Type B pancreatic cell (in vitro differentiated cells): ENCODE measurements at regions not wholly inside any gene's neighbourhood (a gene's known extent, or its start where the extent isn't known, plus 50 kb on each side); places are given as distances from the start of the nearest gene placed in this dataset.

Experiments used
- DNase-seq: peaks from one replicate; pipeline ENCODE4 v3.0.0; 2021; ENCODE audit warnings: mixed read lengths; ENCODE audit not compliant: unreplicated experiment; ENCODE audit errors: extremely low spot score
- H3K27ac Mint-ChIP-seq: 2 replicates; pipeline ENCODE4 v1.8.0; 2021; ENCODE audit warnings: mild to moderate bottlenecking, mixed read lengths
- H3K27me3 Mint-ChIP-seq: 2 replicates; pipeline ENCODE4 v1.8.0; 2021; ENCODE audit warnings: mixed read lengths
- H3K36me3 Mint-ChIP-seq: 2 replicates; pipeline ENCODE4 v1.8.0; 2021; ENCODE audit warnings: mixed read lengths
- H3K4me1 Mint-ChIP-seq: one replicate; pipeline ENCODE4 v1.8.0; 2021; ENCODE audit warnings: mixed read lengths; ENCODE audit not compliant: unreplicated experiment
- H3K4me3 Mint-ChIP-seq: 2 replicates; pipeline ENCODE4 v1.8.0; 2021; ENCODE audit warnings: mild to moderate bottlenecking, mixed read lengths
- H3K9me3 Mint-ChIP-seq: 2 replicates; pipeline ENCODE4 v1.8.0; 2021; ENCODE audit warnings: mixed read lengths
- TF ChIP-seq, protein P1 (sequence below): fragments of 200-600 bp; sonication (generic); conservative IDR thresholded peaks from 2 replicates; pipeline ENCODE4 v1.5.0; 2021; ENCODE audit warnings: antibody characterized with exemption, mild to moderate bottlenecking

DNA sequence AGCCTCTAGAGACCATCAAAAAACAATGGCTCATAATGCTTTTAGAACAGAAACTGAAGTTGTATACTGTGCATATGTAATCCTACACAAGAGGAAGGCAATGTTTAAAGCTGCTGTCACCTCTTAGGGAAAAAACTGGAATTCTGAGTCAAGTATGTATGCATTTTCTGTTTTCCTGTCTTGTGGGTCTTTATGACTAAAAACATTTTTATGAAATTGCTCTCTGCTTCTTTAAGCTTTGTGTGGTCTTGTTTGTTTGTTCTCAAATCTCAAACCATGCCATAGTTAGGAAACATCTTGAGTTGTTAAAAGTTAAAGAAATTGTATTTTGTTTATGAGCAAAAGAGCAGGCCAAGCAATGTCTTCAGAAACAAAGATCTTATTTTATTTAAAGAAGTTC, 80.9 kb upstream of the SOX2 start:
- no peaks in the 10 kb centered on the region for H3K36me3 Mint-ChIP-seq
- H3K9me3 Mint-ChIP-seq, result no peaks in the 10 kb centered on the region
- no peak overlapping the region for H3K27ac Mint-ChIP-seq
- DNase-seq, result no peak
- peaks cover 5% of the 10 kb centered on the region for H3K4me1 Mint-ChIP-seq
- TF ChIP-seq, protein P1, sequence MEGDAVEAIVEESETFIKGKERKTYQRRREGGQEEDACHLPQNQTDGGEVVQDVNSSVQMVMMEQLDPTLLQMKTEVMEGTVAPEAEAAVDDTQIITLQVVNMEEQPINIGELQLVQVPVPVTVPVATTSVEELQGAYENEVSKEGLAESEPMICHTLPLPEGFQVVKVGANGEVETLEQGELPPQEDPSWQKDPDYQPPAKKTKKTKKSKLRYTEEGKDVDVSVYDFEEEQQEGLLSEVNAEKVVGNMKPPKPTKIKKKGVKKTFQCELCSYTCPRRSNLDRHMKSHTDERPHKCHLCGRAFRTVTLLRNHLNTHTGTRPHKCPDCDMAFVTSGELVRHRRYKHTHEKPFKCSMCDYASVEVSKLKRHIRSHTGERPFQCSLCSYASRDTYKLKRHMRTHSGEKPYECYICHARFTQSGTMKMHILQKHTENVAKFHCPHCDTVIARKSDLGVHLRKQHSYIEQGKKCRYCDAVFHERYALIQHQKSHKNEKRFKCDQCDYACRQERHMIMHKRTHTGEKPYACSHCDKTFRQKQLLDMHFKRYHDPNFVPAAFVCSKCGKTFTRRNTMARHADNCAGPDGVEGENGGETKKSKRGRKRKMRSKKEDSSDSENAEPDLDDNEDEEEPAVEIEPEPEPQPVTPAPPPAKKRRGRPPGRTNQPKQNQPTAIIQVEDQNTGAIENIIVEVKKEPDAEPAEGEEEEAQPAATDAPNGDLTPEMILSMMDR, result no peak
- no peak overlapping the region for H3K4me3 Mint-ChIP-seq
- no peaks in the 10 kb centered on the region for H3K27me3 Mint-ChIP-seq

DNA sequence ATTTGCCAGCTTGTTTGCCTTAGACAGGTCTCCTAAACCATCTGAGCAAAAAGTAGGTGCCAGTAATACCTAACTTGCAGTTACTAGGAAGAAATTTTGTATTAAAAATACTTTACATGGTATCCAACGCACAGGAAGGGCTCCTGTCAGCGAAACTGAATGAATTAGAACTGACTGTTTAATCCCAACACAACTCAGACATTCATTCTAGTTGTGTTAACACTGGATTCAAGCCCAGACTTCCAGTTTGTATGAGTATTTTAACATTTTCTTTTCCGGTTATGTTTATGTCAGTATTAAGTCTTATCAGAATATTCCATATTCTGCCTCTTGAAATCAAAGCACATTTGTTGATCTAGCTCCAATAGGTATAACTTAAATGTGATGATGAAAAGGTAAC, 82.0 kb upstream of the SOX2 start:
- H3K27me3 Mint-ChIP-seq, result no peaks in the 10 kb centered on the region
- TF ChIP-seq, protein P1, result no peak
- no peaks in the 10 kb centered on the region for H3K9me3 Mint-ChIP-seq
- H3K4me3 Mint-ChIP-seq, result no peak overlapping the region
- no peak for DNase-seq
- no peaks in the 10 kb centered on the region for H3K36me3 Mint-ChIP-seq
- H3K27ac Mint-ChIP-seq, result no peak overlapping the region
- H3K4me1 Mint-ChIP-seq, result peaks cover 10% of the 10 kb centered on the region

DNA sequence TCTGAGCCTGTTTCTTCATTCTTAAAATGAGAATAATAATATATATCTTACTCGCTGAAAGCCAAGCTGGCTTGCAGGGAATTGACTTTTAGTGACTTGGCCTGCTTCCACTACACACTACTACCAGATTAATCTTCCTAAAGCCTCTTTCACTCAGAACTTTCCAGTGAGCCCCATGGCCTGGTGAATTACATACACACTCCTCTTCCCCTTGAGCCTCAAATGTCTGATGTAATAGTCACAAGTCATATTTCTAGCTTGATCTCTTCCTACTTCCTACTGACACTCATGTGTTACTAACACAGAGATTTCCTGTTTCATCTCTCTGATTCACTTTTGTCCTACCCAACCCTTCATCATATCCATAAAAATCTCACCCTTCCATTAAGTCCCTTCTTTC, 82.7 kb upstream of the SOX2 start:
- Mint-ChIP-seq H3K4me3 (no peak overlapping the region), H3K4me1 (peaks cover 16% of the 10 kb centered on the region), H3K36me3 (no peaks in the 10 kb centered on the region), H3K9me3 (no peaks in the 10 kb centered on the region), H3K27ac (peak overlapping the region; percentile 42), H3K27me3 (no peaks in the 10 kb centered on the region)
- DNase-seq, result no peak
- TF ChIP-seq, protein P1, result no peak

DNA sequence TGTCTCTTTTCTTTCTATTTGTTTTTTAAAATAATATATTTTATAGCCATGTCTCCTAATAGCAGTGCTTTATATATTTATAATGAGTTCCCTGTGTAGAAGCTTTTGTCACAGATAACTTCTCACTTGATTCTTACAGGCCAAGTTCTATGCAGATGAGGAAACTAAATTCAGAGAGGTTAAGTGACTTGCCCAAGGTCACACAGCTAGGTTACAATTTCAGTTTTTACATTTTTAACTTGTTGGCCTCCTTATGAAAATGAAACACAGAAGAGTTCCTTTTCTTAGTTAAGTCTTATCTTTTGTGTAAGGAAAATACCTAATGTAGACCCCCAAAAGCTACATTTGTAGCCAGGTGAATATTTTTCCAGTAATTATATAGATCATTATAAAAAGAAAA, 83.3 kb upstream of the SOX2 start:
- H3K27me3 Mint-ChIP-seq, result no peaks in the 10 kb centered on the region
- no peak for DNase-seq
- H3K27ac Mint-ChIP-seq, result no peak overlapping the region
- peaks cover 19% of the 10 kb centered on the region for H3K4me1 Mint-ChIP-seq
- TF ChIP-seq, protein P1, result no peak
- H3K4me3 Mint-ChIP-seq, result no peak overlapping the region
- H3K9me3 Mint-ChIP-seq, result no peaks in the 10 kb centered on the region
- no peaks in the 10 kb centered on the region for H3K36me3 Mint-ChIP-seq

DNA sequence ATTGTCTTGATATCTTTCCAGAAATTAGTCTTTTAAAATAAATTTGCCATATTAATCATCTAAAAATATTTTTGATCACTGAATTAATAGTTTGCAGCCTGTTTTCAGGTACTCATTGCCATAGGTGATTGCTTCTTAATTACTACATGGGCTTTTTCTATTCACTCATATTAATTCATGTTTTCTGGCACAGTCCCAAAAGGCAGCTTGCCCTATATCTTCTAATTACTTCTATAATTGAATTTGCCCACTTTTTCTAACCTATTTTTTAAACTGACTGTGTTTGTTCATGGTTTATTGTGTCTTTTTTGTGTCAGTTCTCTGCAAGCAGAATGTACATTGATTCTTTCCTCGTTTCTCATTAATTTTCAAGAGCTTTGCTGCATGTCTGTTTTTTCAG, 85.7 kb upstream of the SOX2 start:
- Mint-ChIP-seq H3K27me3 (no peaks in the 10 kb centered on the region), H3K4me1 (peaks cover 19% of the 10 kb centered on the region), H3K4me3 (no peak overlapping the region), H3K36me3 (no peaks in the 10 kb centered on the region), H3K27ac (no peak overlapping the region), H3K9me3 (no peaks in the 10 kb centered on the region)
- TF ChIP-seq, protein P1, result no peak
- DNase-seq, result no peak
